C1 segment of cervical spinal cord (tissue), 14 donors: ENCODE measurements at regions not wholly inside any gene's neighbourhood (a gene's known extent, or its start where the extent isn't known, plus 50 kb on each side); places are given as distances from the start of the nearest gene placed in this dataset.

Experiments used
- DNase-seq, 14 donors: peaks; one replicate each; lab custom pipeline; 2025; lab: John Stamatoyannopoulos, UW

DNA sequence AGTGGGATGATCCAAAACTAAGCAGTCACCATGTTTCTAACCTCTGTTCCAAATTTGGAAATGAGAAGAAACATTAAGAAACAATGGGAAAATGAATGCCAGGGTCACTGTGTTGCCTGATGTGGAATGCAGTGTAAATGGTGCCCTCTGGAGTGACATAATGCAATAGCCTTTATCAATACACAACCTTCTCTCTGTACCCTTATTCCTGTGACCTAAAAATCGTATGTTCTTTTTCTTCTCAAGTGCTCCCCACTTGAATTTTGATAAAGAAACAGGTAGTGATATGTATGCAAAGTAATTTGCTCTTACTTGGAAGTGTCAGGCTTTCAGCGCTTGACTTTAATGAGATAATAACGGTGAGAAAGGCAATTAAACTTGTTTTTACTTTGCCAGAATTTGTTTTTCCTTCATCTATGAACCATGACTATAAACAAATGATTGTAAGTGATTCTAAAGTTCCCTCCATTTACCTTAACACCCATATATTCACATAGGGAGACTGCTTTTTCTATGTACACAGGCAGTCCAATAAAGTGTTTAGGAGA is 145.8 kb upstream of the THRB start:
- DNase-seq = no peak

GRCh38 chr3:24641628-24642027 is 147.0 kb upstream of the THRB start:
- DNase-seq = no peak

GRCh38 chr3:24645047-24645446 is 150.4 kb upstream of the THRB start:
- DNase-seq = no peak

DNA sequence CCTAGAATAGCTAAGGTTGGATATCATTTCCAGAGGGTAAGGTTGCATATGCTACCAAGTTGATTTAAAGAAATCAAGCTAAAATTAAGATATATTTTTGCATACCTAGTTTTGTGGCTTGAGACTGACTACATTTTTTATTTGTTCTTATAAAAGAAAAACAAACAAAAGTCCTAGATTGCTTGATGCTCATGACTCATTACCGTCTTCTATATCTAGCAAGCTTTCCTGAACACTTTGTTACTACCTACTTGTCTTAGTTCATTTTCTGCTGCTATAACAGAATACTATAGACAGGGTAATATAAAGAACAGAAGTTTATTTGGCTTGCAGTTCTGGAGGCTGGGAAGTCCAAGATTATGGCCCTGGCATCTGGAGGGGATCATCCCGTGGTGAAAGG is 152.1 kb upstream of the THRB start:
- no peak for DNase-seq

DNA sequence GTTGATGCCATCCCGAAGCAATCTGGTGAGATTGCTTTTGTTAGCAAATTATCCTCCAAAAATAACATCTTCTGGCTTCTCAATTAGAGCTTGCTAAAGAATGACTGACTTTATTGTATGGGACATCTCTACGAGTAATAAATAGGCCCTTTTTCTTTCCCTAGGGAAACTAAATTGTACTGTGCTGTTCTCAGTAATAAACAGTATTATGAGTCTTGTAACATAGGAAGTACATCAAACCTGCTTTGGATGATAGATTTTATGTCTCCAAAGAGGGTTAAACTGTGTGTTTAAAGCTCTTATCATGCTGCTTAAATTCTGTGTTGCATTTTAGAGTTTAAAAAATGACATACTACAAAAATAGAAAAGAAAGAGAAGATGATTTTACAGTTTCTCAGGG is 153.4 kb upstream of the THRB start:
- DNase-seq = no peak

DNA sequence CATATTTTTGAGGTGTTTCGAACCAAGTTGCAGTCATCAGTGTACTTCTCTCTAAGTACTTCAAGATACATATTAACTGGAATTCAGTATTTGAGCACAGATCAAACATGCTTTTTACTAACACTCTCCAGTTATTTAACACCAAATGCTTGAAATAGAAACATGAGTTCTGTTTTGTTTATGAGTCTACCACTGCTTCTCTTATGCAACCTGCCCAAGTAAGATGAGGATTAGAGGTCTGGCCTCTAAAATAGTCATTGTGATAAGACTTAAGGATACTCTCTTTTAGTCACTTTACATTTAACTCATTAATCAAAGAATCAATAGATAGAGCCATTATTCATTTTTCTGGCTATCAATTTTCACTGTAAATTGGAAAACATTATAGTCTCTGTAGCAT is 156.2 kb upstream of the THRB start:
- DNase-seq = no peak

DNA sequence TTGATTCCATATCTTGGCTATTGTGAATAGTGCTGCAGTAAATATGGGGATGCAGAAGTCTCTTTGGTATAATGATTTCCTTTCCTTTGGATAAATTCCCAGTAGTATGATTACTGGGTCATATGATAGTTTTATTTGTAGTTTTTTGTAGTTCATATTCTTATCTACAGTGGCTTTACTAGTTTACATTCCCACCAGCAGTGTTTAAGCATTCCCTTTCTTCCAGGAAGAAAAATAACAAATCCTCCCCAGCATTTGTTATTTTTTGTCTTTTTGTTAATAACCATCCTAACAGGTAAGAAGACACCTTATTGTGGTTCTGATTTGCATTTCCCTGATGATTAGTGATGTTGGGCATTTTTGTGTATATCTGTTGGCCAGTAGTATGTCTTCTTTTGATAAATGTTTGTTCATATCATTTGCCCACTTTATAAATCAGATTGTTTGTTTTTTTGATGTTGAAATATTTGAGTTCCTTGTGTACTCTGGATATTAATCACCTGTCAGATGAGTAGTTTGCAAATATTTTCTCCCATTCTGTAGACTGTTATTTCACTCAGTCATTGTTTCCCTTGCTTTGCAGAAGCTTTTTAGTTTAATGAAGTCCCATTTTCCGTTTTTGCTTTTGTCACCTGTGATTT is 163.3 kb upstream of the THRB start:
- no peak for DNase-seq

- DNase-seq = no peak
Measured at GRCh38 chr3:24661175-24661584, 166.5 kb upstream of the THRB start.

DNA sequence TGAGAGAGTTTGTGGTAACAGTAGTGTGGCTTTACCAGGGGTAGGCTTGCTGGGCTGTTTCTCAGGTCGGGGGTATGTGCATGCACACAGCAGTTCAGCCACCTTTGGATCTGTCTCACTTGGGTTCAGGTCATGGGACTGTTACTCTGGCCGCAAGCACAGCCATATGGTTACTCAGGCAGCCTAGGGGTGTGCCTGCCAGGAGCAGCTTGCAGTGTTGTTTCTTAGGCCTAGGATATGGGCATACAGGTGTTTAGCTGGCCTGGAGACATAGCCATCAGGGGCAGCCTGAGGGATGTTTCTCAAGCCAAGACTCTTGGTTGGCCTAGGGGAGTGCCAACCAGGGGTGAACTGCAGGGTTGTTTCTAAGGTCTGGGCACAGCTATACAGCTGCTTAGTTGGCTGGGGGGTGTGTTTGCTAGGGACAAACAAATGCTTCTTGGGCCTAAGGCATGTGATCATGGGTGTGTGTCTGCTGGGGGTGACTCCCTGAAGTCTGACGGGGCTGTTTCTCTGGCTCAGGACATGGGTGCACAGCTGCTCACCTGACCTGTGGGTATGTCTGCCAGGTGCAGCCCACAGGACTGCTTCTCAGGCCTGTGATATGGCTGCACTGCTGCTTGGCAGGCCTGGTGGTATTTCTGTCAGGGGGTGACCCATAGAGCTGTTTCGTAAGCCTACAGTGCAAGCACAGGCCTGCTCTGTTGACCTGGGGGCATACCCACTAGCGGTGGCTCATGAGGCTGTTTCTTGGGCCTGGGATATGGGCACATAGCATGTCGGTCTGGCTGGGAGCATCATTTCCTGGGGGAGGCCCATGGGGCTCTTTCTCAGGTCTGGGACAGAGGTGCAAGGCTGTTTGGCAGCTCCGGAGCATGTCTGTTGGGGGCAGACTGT is 168.0 kb upstream of the THRB start:
- no peak for DNase-seq

- DNase-seq = no peak
Measured at GRCh38 chr3:24663406-24663805, 168.8 kb upstream of the THRB start.

- no peak for DNase-seq
Measured at GRCh38 chr3:24668039-24668438, 173.4 kb upstream of the THRB start.

DNA sequence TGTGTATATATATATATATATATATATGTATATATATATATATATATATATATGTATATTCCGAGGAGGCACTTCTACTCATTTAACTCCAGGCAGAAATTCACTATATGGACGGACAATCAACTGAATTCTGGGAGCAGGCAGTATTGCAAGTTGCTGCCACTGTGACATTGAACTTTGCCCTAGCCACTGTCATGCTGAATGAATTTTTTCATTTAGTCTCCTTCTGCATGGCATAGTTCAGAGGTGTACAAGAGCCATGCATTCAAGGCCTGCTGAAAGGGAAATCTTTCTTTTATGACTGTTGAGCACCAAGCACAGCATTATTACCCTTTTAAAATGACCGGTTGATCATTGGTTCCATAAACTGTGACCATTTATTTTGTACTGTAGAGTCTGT is 176.2 kb upstream of the THRB start:
- no peak for DNase-seq

- no peak for DNase-seq
Measured at GRCh38 chr3:24673596-24673995, 178.9 kb upstream of the THRB start.

DNA sequence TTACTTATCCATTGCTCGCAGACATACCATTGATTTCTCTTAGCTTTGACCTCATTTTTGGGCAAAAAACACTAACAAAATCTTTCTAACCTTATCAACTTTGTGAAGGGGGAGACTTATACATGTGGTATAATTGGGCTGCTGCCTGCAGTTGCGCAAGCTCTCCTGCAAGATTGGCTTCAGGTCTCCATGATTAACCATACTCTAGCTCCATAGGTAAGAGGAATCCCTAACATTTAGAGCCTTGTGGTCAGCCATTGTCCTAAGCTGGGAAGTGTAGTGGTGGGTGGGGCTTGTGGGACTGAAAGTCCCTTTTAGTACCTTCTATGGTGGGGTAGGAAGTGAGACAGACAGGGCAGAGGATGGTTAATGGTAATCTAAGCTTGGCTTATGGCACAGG is 179.6 kb upstream of the THRB start:
- no peak for DNase-seq

GRCh38 chr3:24678021-24678420 is 183.4 kb upstream of the THRB start:
- DNase-seq = no peak

- no peak for DNase-seq
Measured at GRCh38 chr3:24678421-24678865, 183.8 kb upstream of the THRB start.

DNA sequence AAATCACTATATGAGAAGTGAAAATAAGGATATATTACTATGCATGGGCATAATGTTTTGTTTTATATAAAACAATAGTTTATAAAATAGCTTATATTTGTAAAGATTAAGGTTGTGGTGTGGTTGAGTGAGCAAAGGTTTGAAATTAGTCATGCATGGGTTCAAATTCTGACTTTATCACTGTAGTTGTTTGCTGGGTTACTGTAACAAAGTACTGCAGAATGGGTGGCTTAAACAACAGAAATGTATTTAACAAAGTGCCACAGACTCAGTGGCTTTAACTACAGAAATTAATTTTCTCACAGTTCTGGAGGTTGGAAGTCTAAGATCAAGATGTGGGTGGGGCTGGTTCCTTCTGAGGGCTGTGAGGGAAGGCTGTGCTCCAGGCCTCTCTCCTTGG is 184.8 kb upstream of the THRB start:
- no peak for DNase-seq

GRCh38 chr3:24680214-24680967 is 185.7 kb upstream of the THRB start:
- DNase-seq = peak in 7 of 14 donors; percentile 1 to 30 (median 4)

DNA sequence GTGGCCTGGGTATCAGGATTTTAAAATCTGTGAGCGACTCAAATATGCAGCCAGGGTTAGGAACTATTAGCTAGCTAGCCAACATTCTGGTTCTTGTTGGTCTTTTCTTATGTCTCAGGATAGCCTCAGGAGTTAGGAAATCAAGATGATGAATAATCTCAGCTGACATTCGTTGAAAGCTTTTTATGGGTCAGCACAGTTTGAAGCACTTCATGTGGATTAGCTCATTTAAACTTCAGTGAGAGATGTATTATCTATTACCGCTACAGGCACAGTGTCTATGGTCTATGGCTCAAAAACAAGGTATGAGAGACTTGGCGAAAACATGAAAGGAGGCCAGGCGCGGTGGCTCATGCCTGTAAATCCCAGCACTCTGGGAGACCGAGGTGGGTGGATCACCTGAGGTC is 187.5 kb upstream of the THRB start:
- DNase-seq = no peak

DNA sequence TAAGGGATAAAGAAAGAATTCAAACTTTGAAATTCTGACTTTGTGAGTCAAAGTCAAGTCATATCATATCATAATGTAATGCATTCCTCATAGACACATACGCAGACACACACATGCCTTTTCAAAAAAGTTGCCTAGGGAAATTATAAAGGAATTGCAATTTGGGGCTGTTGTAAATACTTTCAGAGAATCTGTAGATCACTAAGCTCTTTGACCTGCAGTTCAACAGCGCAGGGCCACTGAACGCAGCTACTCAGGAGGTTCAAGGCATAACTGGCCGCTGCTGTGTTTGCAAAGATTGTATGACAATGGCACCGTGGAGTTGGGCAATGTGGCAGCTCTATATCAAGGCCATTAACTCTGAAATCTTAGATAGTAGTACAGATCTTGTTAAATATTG is 188.4 kb upstream of the THRB start:
- DNase-seq = no peak

- DNase-seq = peak in 1 of 14 donors; percentile 34
Measured at GRCh38 chr3:24683633-24684384, 189.2 kb upstream of the THRB start.
